Trophoblast cell (in vitro differentiated cells and primary cell): ENCODE measurements at regions not wholly inside any gene's neighbourhood (a gene's known extent, or its start where the extent isn't known, plus 50 kb on each side); places are given as distances from the start of the nearest gene placed in this dataset.

ENCODE experiments used
- DNase-seq, 2 donors: peaks; one replicate each; pipeline ENCODE4 v3.0.0-alpha.2; 2016
- H2AFZ ChIP-seq: 2 replicates; pipeline ENCODE4 v1.6.1; 2013; ENCODE audit warnings: low read length, moderate library complexity, mild to moderate bottlenecking; ENCODE audit not compliant: insufficient read depth, poor library complexity
- H2AK5ac ChIP-seq: 2 replicates; pipeline ENCODE4 v1.6.1; 2013; ENCODE audit warnings: mild to moderate bottlenecking, low read length
- H2BK120ac ChIP-seq: 2 replicates; pipeline ENCODE4 v1.6.1; 2013; ENCODE audit warnings: low read length, mild to moderate bottlenecking, moderate library complexity; ENCODE audit not compliant: insufficient read depth, poor library complexity
- H2BK12ac ChIP-seq: 2 replicates; pipeline ENCODE4 v1.6.1; 2013; ENCODE audit warnings: mild to moderate bottlenecking, low read length, moderate library complexity
- H2BK5ac ChIP-seq: 2 replicates; pipeline ENCODE4 v1.6.1; 2013; ENCODE audit warnings: low read length, low read depth, moderate library complexity, mild to moderate bottlenecking; ENCODE audit not compliant: poor library complexity
- H3K14ac ChIP-seq: 2 replicates; pipeline ENCODE4 v1.6.1; 2013; ENCODE audit warnings: mild to moderate bottlenecking, low read length
- H3K18ac ChIP-seq: 2 replicates; pipeline ENCODE4 v1.6.1; 2013; ENCODE audit warnings: mild to moderate bottlenecking, low read length
- H3K23ac ChIP-seq: 2 replicates; pipeline ENCODE4 v1.6.1; 2013; ENCODE audit warnings: low read length
- H3K27ac ChIP-seq: 2 replicates; pipeline ENCODE4 v1.5.1; 2013; ENCODE audit warnings: low read depth, mild to moderate bottlenecking, inconsistent platforms, low read length, moderate library complexity
- H3K27me3 ChIP-seq: 2 replicates; pipeline ENCODE4 v1.6.1; 2013; ENCODE audit warnings: inconsistent platforms, mild to moderate bottlenecking, low read length, moderate library complexity; ENCODE audit not compliant: insufficient read depth
- H3K36me3 ChIP-seq, 2 experiments: 1 replicate in 1 of 2; 2 replicates in 1 of 2; pipeline ENCODE4 v1.6.1; 2013; ENCODE audit warnings: low read length in 2 of 2, mild to moderate bottlenecking in 2 of 2, moderate library complexity in 1 of 2; ENCODE audit not compliant: insufficient read depth in 2 of 2, control insufficient read depth in 1 of 2
- H3K4ac ChIP-seq: 2 replicates; pipeline ENCODE4 v1.6.1; 2013; ENCODE audit warnings: low read depth, mild to moderate bottlenecking, low read length, moderate library complexity
- H3K4me1 ChIP-seq, 2 experiments: 1 replicate in 1 of 2; 2 replicates in 1 of 2; pipeline ENCODE4 v1.6.1; 2013; ENCODE audit warnings: low read length in 2 of 2, mild to moderate bottlenecking in 2 of 2, moderate library complexity in 1 of 2; ENCODE audit not compliant: insufficient read depth in 2 of 2, control insufficient read depth in 1 of 2
- H3K4me2 ChIP-seq: 2 replicates; pipeline ENCODE4 v1.6.1; 2013; ENCODE audit warnings: inconsistent platforms, mild to moderate bottlenecking, low read length, moderate library complexity
- H3K4me3 ChIP-seq: 2 replicates; pipeline ENCODE4 v1.5.1; 2013; ENCODE audit warnings: mild to moderate bottlenecking, low read depth, low read length, inconsistent platforms
- H3K79me1 ChIP-seq: one replicate; pipeline ENCODE4 v1.6.1; 2013; ENCODE audit warnings: low read length
- H3K79me2 ChIP-seq: 2 replicates; pipeline ENCODE4 v1.6.1; 2013; ENCODE audit warnings: low read length, mild to moderate bottlenecking; ENCODE audit not compliant: control insufficient read depth, insufficient read depth, poor library complexity
- H3K9ac ChIP-seq: 2 replicates; pipeline ENCODE4 v1.6.1; 2013; ENCODE audit warnings: mild to moderate bottlenecking, low read length
- H3K9me3 ChIP-seq: 2 replicates; pipeline ENCODE4 v1.6.1; 2013; ENCODE audit warnings: low read depth, mild to moderate bottlenecking, control low read depth, inconsistent platforms, low read length; ENCODE audit not compliant: insufficient read depth
- H4K12ac ChIP-seq: 2 replicates; pipeline ENCODE4 v1.6.1; 2013; ENCODE audit warnings: low read depth, mild to moderate bottlenecking, low read length, moderate library complexity
- H4K8ac ChIP-seq: 2 replicates; pipeline ENCODE4 v1.6.1; 2013; ENCODE audit warnings: low read depth, mild to moderate bottlenecking, low read length, moderate library complexity
- H4K91ac ChIP-seq: one replicate; pipeline ENCODE4 v1.6.1; 2013; ENCODE audit warnings: low read depth, mild to moderate bottlenecking, low read length, moderate library complexity
- WGBS: extraction: QIAGEN DNeasy Blood & Tissue Kit; methylation state at CpG from one replicate; pipeline ENCODE4 v1.1.7; 2013; ENCODE audit warnings: missing lambda C conversion rate; ENCODE audit not compliant: insufficient read length, insufficient coverage; ENCODE audit errors: extremely low coverage; 5-methylcytosine and 5-hydroxymethylcytosine counted together

GRCh38 chr3:28678086-28678485 is 329.5 kb upstream of the AZI2 start:
- no peak overlapping the region for H3K9ac ChIP-seq
- H4K12ac ChIP-seq: no peak overlapping the region
- H2AK5ac ChIP-seq: no peak overlapping the region
- H3K9me3 ChIP-seq: no peaks in the 10 kb centered on the region
- H4K8ac ChIP-seq: no peak overlapping the region
- H3K4me2 ChIP-seq: no peak overlapping the region
- WGBS: no CpG with 5 or more reads among the region's 8 CpGs
- H2AFZ ChIP-seq: no peak overlapping the region
- H3K79me2 ChIP-seq: no peaks in the 10 kb centered on the region
- H3K36me3 ChIP-seq: no peaks in the 10 kb centered on the region
- H2BK12ac ChIP-seq: no peak overlapping the region
- no peaks in the 10 kb centered on the region for H3K79me1 ChIP-seq
- no peak for DNase-seq
- no peak overlapping the region for H4K91ac ChIP-seq
- H3K23ac ChIP-seq: no peak overlapping the region
- no peak overlapping the region for H3K18ac ChIP-seq
- H2BK120ac ChIP-seq: no peak overlapping the region
- no peak overlapping the region for H3K27ac ChIP-seq
- H3K4me3 ChIP-seq: no peak overlapping the region
- H2BK5ac ChIP-seq: no peak overlapping the region
- no peak overlapping the region for H3K14ac ChIP-seq
- no peaks in the 10 kb centered on the region for H3K4me1 ChIP-seq
- H3K4ac ChIP-seq: no peak overlapping the region
- H3K27me3 ChIP-seq: no peaks in the 10 kb centered on the region

GRCh38 chr3:28680050-28680449 is 331.4 kb upstream of the AZI2 start:
- Histone ChIP-seq H3K4ac (no peak overlapping the region), H3K14ac (no peak overlapping the region), H4K12ac (no peak overlapping the region), H2BK5ac (no peak overlapping the region), H3K36me3 (no peaks in the 10 kb centered on the region), H2AK5ac (no peak overlapping the region), H3K9me3 (no peaks in the 10 kb centered on the region), H3K79me1 (no peaks in the 10 kb centered on the region), H3K4me3 (no peak overlapping the region), H4K91ac (no peak overlapping the region), H3K18ac (no peak overlapping the region), H3K9ac (no peak overlapping the region), H2BK120ac (no peak overlapping the region), H3K4me2 (no peak overlapping the region), H3K4me1 (no peaks in the 10 kb centered on the region), H3K27ac (no peak overlapping the region), H4K8ac (no peak overlapping the region), H2AFZ (no peak overlapping the region), H2BK12ac (no peak overlapping the region), H3K79me2 (no peaks in the 10 kb centered on the region), H3K27me3 (no peaks in the 10 kb centered on the region), H3K23ac (no peak overlapping the region)
- no CpG with 5 or more reads among the region's 3 CpGs for WGBS
- no peak for DNase-seq

- Histone ChIP-seq H3K4me2 (no peak overlapping the region), H3K14ac (no peak overlapping the region), H4K91ac (no peak overlapping the region), H3K9me3 (no peaks in the 10 kb centered on the region), H3K4me3 (no peak overlapping the region), H3K79me2 (no peaks in the 10 kb centered on the region), H2BK120ac (no peak overlapping the region), H3K18ac (no peak overlapping the region), H3K9ac (no peak overlapping the region), H2BK5ac (no peak overlapping the region), H3K4me1 (no peaks in the 10 kb centered on the region), H3K4ac (no peak overlapping the region), H2AK5ac (no peak overlapping the region), H4K12ac (no peak overlapping the region), H3K36me3 (no peaks in the 10 kb centered on the region), H3K27ac (no peak overlapping the region), H4K8ac (no peak overlapping the region), H3K23ac (no peak overlapping the region), H3K27me3 (no peaks in the 10 kb centered on the region), H2AFZ (no peak overlapping the region), H3K79me1 (no peaks in the 10 kb centered on the region), H2BK12ac (no peak overlapping the region)
- no CpG with 5 or more reads among the region's 1 CpG for WGBS
- DNase-seq: no peak
These were observed 333.5 kb upstream of the AZI2 start for GRCh38 chr3:28682121-28682520.

GRCh38 chr3:28690176-28690575 is 341.6 kb upstream of the AZI2 start:
- H2BK120ac ChIP-seq: no peak overlapping the region
- H4K91ac ChIP-seq: no peak overlapping the region
- no peaks in the 10 kb centered on the region for H3K4me1 ChIP-seq
- no peak overlapping the region for H3K4ac ChIP-seq
- no peaks in the 10 kb centered on the region for H3K79me1 ChIP-seq
- H2AK5ac ChIP-seq: no peak overlapping the region
- H3K27me3 ChIP-seq: no peaks in the 10 kb centered on the region
- H3K18ac ChIP-seq: no peak overlapping the region
- H3K27ac ChIP-seq: no peak overlapping the region
- H3K79me2 ChIP-seq: no peaks in the 10 kb centered on the region
- no peaks in the 10 kb centered on the region for H3K36me3 ChIP-seq
- no peak overlapping the region for H3K23ac ChIP-seq
- H3K14ac ChIP-seq: no peak overlapping the region
- H2BK12ac ChIP-seq: no peak overlapping the region
- no peak overlapping the region for H3K9ac ChIP-seq
- no peak overlapping the region for H4K8ac ChIP-seq
- H2AFZ ChIP-seq: no peak overlapping the region
- no peak for DNase-seq
- H3K9me3 ChIP-seq: no peaks in the 10 kb centered on the region
- no peak overlapping the region for H3K4me3 ChIP-seq
- H3K4me2 ChIP-seq: no peak overlapping the region
- no CpG with 5 or more reads among the region's 2 CpGs for WGBS
- H2BK5ac ChIP-seq: no peak overlapping the region
- no peak overlapping the region for H4K12ac ChIP-seq
